ENCODE measurements at regions not wholly inside any gene's neighbourhood (a gene's known extent, or its start where the extent isn't known, plus 50 kb on each side); places are given as distances from the start of the nearest gene placed in this dataset.

- Histone ChIP-seq H3K4me3 (ENCODE audit: low read depth in 1 of 2, low read length in 1 of 2) (no peak overlapping the region), H3K9me3 (no peaks in the 10 kb centered on the region), H3K27ac (no peak overlapping the region), H3K36me3 (no peaks in the 10 kb centered on the region), H3K4me1 (ENCODE audit: control insufficient read depth in 1 of 2, insufficient read depth in 1 of 2, low read depth in 1 of 2, low read length in 1 of 2) (no peaks in the 10 kb centered on the region), H3K27me3 (peaks cover 62% of the 10 kb centered on the region)
- TF ChIP-seq, protein P1, sequence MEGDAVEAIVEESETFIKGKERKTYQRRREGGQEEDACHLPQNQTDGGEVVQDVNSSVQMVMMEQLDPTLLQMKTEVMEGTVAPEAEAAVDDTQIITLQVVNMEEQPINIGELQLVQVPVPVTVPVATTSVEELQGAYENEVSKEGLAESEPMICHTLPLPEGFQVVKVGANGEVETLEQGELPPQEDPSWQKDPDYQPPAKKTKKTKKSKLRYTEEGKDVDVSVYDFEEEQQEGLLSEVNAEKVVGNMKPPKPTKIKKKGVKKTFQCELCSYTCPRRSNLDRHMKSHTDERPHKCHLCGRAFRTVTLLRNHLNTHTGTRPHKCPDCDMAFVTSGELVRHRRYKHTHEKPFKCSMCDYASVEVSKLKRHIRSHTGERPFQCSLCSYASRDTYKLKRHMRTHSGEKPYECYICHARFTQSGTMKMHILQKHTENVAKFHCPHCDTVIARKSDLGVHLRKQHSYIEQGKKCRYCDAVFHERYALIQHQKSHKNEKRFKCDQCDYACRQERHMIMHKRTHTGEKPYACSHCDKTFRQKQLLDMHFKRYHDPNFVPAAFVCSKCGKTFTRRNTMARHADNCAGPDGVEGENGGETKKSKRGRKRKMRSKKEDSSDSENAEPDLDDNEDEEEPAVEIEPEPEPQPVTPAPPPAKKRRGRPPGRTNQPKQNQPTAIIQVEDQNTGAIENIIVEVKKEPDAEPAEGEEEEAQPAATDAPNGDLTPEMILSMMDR (IDR thresholded peaks at IDR 0.05), result no peak
Observed at GRCh38 chr14:101078892-101079221, 175.3 kb upstream of the RTL1 start.

DNA sequence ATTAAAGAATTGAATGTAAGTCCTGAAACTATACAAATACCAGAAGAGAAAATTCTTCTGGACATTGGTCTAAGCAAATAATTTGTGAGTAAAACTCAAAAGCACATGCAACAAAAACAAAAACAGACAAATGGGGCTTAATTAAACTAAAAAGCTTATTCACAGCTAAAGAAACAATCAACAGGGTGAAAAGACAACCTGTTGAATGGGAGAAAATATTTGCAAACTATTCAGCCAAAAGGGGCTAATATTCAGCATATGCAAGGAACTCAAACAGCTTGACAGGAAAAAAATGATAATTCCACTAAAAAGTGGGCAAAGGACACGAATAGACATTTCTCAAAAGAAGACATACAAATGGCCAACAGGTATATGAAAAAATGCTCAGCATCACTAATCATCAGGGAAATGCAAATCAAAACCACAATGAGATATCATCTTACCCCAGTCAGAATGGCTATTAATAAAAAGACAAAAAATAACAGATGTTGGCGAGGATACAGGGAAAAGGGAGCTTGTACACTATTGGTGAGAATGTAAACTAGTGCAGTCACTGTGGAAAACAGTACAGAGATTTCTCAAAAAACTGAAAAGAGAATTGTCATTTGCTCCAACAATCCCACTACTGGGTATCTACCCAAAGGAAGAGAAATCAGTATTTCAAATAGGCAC lies 177.5 kb upstream of the RTL1 start:
- Histone ChIP-seq H3K36me3 (no peaks in the 10 kb centered on the region), H3K4me3 (ENCODE audit: low read depth in 1 of 2, low read length in 1 of 2) (no peak overlapping the region), H3K4me1 (ENCODE audit: control insufficient read depth in 1 of 2, insufficient read depth in 1 of 2, low read depth in 1 of 2, low read length in 1 of 2) (no peaks in the 10 kb centered on the region), H3K27ac (no peak overlapping the region), H3K27me3 (peaks cover 48% of the 10 kb centered on the region), H3K9me3 (no peaks in the 10 kb centered on the region)
- TF ChIP-seq, protein P1 (IDR thresholded peaks at IDR 0.05), result no peak

DNA sequence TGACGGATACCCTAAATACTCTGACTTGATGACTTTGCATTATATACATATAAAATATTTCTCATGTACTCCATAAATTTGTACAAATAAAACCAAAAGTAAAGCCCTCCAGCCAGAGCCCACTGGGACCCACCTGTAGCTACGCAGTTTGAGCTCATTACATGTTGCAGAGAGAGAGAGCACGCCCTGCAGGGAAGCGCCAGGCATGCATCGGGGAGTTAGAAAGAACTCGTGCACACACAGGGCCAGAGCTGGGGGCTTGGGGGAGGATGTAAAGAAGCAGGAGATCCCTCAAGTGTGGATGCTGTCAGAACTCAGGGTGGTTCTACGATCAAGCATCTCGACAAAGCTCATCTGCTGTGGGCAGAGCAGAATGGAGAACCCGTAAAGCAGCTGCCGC lies 178.5 kb upstream of the RTL1 start:
- Histone ChIP-seq H3K36me3 (no peaks in the 10 kb centered on the region), H3K4me1 (ENCODE audit: control insufficient read depth in 1 of 2, insufficient read depth in 1 of 2, low read depth in 1 of 2, low read length in 1 of 2) (no peaks in the 10 kb centered on the region), H3K4me3 (ENCODE audit: low read depth in 1 of 2, low read length in 1 of 2) (no peak overlapping the region), H3K27me3 (peaks cover 39% of the 10 kb centered on the region), H3K27ac (no peak overlapping the region), H3K9me3 (no peaks in the 10 kb centered on the region)
- TF ChIP-seq, protein P1 (IDR thresholded peaks at IDR 0.05), result no peak

GRCh38 chr14:101082436-101083384 lies 179.2 kb upstream of the RTL1 start:
- H3K4me1 ChIP-seq (ENCODE audit: control insufficient read depth in 1 of 2, insufficient read depth in 1 of 2, low read depth in 1 of 2, low read length in 1 of 2), result no peaks in the 10 kb centered on the region
- no peaks in the 10 kb centered on the region for H3K36me3 ChIP-seq
- TF ChIP-seq, protein P1 (IDR thresholded peaks at IDR 0.05), result no peak
- H3K9me3 ChIP-seq, result no peaks in the 10 kb centered on the region
- H3K27ac ChIP-seq, result no peak overlapping the region
- peaks cover 32% of the 10 kb centered on the region for H3K27me3 ChIP-seq
- H3K4me3 ChIP-seq (ENCODE audit: low read depth in 1 of 2, low read length in 1 of 2), result no peak overlapping the region

DNA sequence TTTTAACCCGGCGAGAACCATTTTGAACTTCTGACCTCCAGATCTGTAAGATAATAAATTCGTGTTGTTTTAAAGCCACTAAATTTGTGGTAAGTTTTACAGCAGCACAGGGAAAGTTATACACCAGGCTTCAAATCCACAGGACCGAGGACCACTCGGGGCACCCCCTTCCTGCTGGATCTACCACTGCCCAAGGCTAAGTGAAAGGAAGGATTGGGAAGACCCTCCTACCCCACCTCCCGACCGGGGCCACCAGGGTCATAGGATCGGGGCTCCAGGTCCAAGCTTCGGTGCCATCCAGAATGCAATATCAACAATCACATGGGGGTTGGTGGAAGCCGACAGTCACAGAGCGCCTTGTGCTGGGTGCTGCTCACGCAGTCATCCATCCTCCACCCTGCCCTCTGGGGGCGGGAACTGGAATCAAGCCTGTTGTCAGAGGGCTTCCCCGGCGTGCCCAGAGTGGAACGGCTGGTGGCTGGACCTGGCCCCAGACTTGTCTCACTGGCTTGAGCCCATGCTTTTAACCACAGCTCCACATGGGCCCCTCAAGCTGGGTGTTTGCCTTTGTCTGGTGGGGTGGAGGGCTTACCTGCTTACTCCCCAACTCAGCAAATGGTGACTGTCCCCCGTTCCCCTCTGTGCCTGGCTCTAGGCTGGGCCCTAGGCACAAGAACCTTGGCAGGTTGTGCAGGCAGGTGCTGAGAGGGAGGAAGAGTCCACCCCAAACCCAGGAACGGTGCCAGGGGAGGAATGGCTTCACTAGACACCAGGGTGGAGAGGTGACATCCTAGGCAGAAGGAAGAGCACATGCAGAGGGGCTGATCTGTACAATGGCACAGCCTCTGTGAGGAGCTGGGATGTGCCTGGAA lies 180.3 kb upstream of the RTL1 start:
- TF ChIP-seq, protein P1 (IDR thresholded peaks at IDR 0.05), result no peak
- Histone ChIP-seq H3K4me3 (ENCODE audit: low read depth in 1 of 2, low read length in 1 of 2) (no peak overlapping the region), H3K9me3 (no peaks in the 10 kb centered on the region), H3K27me3 (peaks cover 21% of the 10 kb centered on the region), H3K4me1 (ENCODE audit: control insufficient read depth in 1 of 2, insufficient read depth in 1 of 2, low read depth in 1 of 2, low read length in 1 of 2) (no peaks in the 10 kb centered on the region), H3K36me3 (no peaks in the 10 kb centered on the region), H3K27ac (no peak overlapping the region)
